CD4-positive, CD25-positive, alpha-beta regulatory T cell (primary cell): ENCODE measurements at regions not wholly inside any gene's neighbourhood (a gene's known extent, or its start where the extent isn't known, plus 50 kb on each side); places are given as distances from the start of the nearest gene placed in this dataset.

Source experiments
- ATAC-seq, 2 donors: fragments of 150-1000 bp; cut with Tn5 transposase; one replicate each; pipeline ENCODE4 v1.10.0; 2021; ENCODE audit warnings: low read depth in 2 of 2, moderate number of reproducible peaks in 2 of 2, moderate library complexity in 1 of 2
- DNase-seq, 3 donors: peaks; one replicate each; pipeline versions ENCODE4 v3.0.0 to v3.0.0-alpha.2; 2012 to 2022; ENCODE audit warnings: mixed read lengths in 1 of 3
- H3K27ac ChIP-seq: one replicate; pipeline ENCODE4 v1.7.0; 2013; ENCODE audit warnings: mild to moderate bottlenecking, low read length; ENCODE audit not compliant: insufficient read depth, poor library complexity, severe bottlenecking
- H3K27me3 ChIP-seq: one replicate; pipeline ENCODE4 v1.7.0; 2013; ENCODE audit warnings: low read length; ENCODE audit not compliant: control insufficient read depth, insufficient read depth
- H3K36me3 ChIP-seq: one replicate; pipeline ENCODE4 v1.7.0; 2013; ENCODE audit warnings: mild to moderate bottlenecking, low read length, moderate library complexity; ENCODE audit not compliant: control insufficient read depth, insufficient read depth
- H3K4me1 ChIP-seq: 2 replicates; pipeline ENCODE4 v1.7.0; 2013; ENCODE audit warnings: mild to moderate bottlenecking, low read length; ENCODE audit not compliant: insufficient read depth, control insufficient read depth, poor library complexity, severe bottlenecking
- H3K4me3 ChIP-seq: one replicate; pipeline ENCODE4 v1.7.0; 2013; ENCODE audit warnings: low read depth, mild to moderate bottlenecking, low read length, moderate library complexity
- H3K9me3 ChIP-seq, 2 experiments: 1 replicate in 1 of 2; 2 replicates in 1 of 2; pipeline ENCODE4 v1.7.0; 2013; ENCODE audit warnings: low read length in 2 of 2, mild to moderate bottlenecking in 1 of 2, moderate library complexity in 1 of 2; ENCODE audit not compliant: control insufficient read depth in 2 of 2
- H3K27ac Mint-ChIP-seq, 3 donors: one replicate each; pipeline ENCODE4 v1.8.0; 2020 to 2022; ENCODE audit warnings: mild to moderate bottlenecking in 3 of 3, mixed read lengths in 3 of 3, moderate library complexity in 2 of 3
- H3K27me3 Mint-ChIP-seq: one replicate; pipeline ENCODE4 v1.8.0; 2022; ENCODE audit warnings: mild to moderate bottlenecking, mixed read lengths
- H3K36me3 Mint-ChIP-seq: one replicate; pipeline ENCODE4 v1.8.0; 2020; ENCODE audit warnings: mixed read lengths
- H3K4me1 Mint-ChIP-seq, 4 donors: one replicate each; pipeline ENCODE4 v1.8.0; 2020 to 2022; ENCODE audit warnings: mixed read lengths in 4 of 4, mild to moderate bottlenecking in 1 of 4
- H3K4me3 Mint-ChIP-seq, 4 donors: one replicate each; pipeline ENCODE4 v1.8.0; 2020 to 2022; ENCODE audit warnings: mild to moderate bottlenecking in 4 of 4, mixed read lengths in 4 of 4, moderate library complexity in 3 of 4
- H3K9me3 Mint-ChIP-seq, 7 donors: one replicate each; pipeline ENCODE4 v1.8.0; 2020 to 2022; ENCODE audit warnings: mixed read lengths in 7 of 7, mild to moderate bottlenecking in 3 of 7, moderate library complexity in 2 of 7

DNA sequence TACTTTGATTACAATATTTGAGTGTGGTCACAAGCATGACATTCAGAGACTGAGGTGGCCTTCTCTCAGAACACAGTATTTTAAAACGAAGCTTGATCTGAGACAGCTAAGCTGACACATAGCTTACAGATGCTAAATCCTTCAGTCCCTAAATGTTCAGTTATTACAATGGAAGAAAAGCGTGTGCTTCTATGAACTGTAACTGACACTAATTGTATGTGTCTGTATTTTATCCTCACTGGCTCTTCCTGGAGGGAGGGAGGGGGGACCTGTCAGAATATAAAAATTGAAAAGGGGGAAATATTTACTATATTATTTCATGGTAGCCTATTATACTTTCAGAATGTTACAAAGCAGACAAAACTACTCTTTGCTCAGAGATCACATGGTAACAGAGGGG, 340.2 kb downstream of the FIGN start:
- Mint-ChIP-seq H3K9me3 (peaks cover 0 to 3% (median under 1%) of the 10 kb centered on the region in 7 donors), H3K4me3 (no peak overlapping the region), H3K27ac (no peak overlapping the region), H3K27me3 (no peaks in the 10 kb centered on the region), H3K4me1 (no peaks in the 10 kb centered on the region), H3K36me3 (no peaks in the 10 kb centered on the region)
- Histone ChIP-seq H3K27me3 (no peaks in the 10 kb centered on the region), H3K4me1 (no peaks in the 10 kb centered on the region), H3K36me3 (no peaks in the 10 kb centered on the region), H3K4me3 (no peak overlapping the region), H3K27ac (no peak overlapping the region), H3K9me3 (no peaks in the 10 kb centered on the region)
- ATAC-seq: no peak
- no peak for DNase-seq

DNA sequence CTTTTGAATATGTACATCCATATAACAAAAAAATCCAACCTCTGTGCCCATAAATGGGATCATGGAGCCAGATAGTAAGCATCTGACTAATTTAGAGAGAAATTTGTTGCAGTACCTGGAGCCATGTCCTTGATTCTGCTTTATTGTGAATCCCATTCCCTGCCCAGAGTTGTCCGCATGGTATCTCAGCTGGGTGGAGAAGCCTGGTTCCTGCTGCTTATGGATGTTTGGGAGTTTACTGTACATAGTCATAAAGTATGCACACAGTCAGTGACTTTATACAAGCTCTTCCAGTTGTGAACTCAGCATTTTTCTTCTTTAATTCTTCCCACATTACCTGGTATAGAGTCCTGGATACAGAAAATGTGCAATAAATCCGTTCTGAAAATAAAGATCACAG, 346.0 kb downstream of the FIGN start:
- Mint-ChIP-seq H3K27me3 (no peaks in the 10 kb centered on the region), H3K4me1 (no peaks in the 10 kb centered on the region), H3K9me3 (peaks cover 2 to 13% (median 4%) of the 10 kb centered on the region in 7 donors), H3K36me3 (no peaks in the 10 kb centered on the region), H3K27ac (no peak overlapping the region), H3K4me3 (no peak overlapping the region)
- DNase-seq (no peak), ATAC-seq (no peak)
- Histone ChIP-seq H3K4me1 (no peaks in the 10 kb centered on the region), H3K9me3 (no peaks in the 10 kb centered on the region), H3K27ac (no peak overlapping the region), H3K4me3 (no peak overlapping the region), H3K27me3 (no peaks in the 10 kb centered on the region), H3K36me3 (no peaks in the 10 kb centered on the region)

GRCh38 chr2:163375472-163375871, 360.3 kb downstream of the FIGN start:
- Histone ChIP-seq H3K4me1 (no peaks in the 10 kb centered on the region), H3K9me3 (peaks cover 0 to 2% of the 10 kb centered on the region in 2 experiments), H3K27ac (no peak overlapping the region), H3K36me3 (no peaks in the 10 kb centered on the region), H3K4me3 (no peak overlapping the region), H3K27me3 (no peaks in the 10 kb centered on the region)
- Mint-ChIP-seq H3K4me3 (no peak overlapping the region), H3K9me3 (peaks cover 2 to 17% (median 5%) of the 10 kb centered on the region in 7 donors), H3K4me1 (no peaks in the 10 kb centered on the region), H3K27ac (no peak overlapping the region), H3K27me3 (no peaks in the 10 kb centered on the region), H3K36me3 (no peaks in the 10 kb centered on the region)
- no peak for ATAC-seq
- no peak for DNase-seq

DNA sequence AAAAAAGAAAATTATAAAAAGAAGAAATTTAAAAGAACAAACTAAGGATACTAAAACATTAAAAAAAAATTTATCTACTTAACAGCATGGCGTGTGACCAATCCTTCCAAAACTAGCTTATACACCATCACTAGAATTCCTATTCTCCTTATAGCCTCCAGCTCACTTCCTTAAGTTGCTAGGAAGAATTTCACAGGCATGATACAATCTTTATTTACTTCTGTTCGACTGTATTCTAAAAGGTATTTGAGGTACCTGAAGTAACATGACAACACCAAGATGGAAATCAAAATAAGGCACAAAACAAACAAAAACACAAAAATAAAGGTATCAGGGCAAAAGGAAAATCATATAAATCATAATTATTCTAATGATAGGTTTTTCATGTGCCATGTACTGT, 360.7 kb downstream of the FIGN start:
- Histone ChIP-seq H3K4me1 (no peaks in the 10 kb centered on the region), H3K27ac (no peak overlapping the region), H3K4me3 (no peak overlapping the region), H3K9me3 (peaks cover 0 to 2% of the 10 kb centered on the region in 2 experiments), H3K36me3 (no peaks in the 10 kb centered on the region), H3K27me3 (no peaks in the 10 kb centered on the region)
- no peak for DNase-seq
- no peaks in the 10 kb centered on the region for H3K36me3 Mint-ChIP-seq
- H3K27me3 Mint-ChIP-seq: no peaks in the 10 kb centered on the region
- ATAC-seq: no peak
- H3K4me3 Mint-ChIP-seq: no peak overlapping the region
- no peak overlapping the region for H3K27ac Mint-ChIP-seq
- no peaks in the 10 kb centered on the region for H3K4me1 Mint-ChIP-seq
- H3K9me3 Mint-ChIP-seq: peaks cover 1 to 18% (median 5%) of the 10 kb centered on the region in 7 donors

DNA sequence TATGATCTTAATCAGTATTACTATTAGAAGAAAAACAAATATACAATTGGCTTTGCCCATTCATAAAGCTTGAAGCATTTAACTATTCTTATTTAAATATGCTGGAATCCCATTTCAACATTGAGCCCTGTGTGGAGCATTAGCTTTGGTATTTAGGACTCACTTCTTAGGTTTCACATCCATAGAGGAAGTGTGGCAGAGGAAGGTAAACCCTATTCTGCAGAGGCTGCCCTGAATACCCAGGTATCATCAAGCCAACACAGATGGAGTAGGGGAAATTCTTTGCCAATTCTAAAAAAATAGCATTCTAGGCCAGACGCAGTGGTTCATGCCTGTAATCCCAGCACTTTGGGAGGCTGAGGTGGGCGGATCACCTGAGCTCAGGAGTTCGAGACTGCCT, 361.5 kb downstream of the FIGN start:
- DNase-seq: no peak
- no peaks in the 10 kb centered on the region for H3K27me3 Mint-ChIP-seq
- Histone ChIP-seq H3K4me1 (no peaks in the 10 kb centered on the region), H3K27me3 (no peaks in the 10 kb centered on the region), H3K27ac (no peak overlapping the region), H3K36me3 (no peaks in the 10 kb centered on the region), H3K4me3 (no peak overlapping the region), H3K9me3 (peaks cover 0 to 2% of the 10 kb centered on the region in 2 experiments)
- H3K4me1 Mint-ChIP-seq: no peaks in the 10 kb centered on the region
- ATAC-seq: no peak
- H3K4me3 Mint-ChIP-seq: no peak overlapping the region
- H3K9me3 Mint-ChIP-seq: peaks cover 1 to 19% (median 5%) of the 10 kb centered on the region in 7 donors
- H3K27ac Mint-ChIP-seq: no peak overlapping the region
- no peaks in the 10 kb centered on the region for H3K36me3 Mint-ChIP-seq

DNA sequence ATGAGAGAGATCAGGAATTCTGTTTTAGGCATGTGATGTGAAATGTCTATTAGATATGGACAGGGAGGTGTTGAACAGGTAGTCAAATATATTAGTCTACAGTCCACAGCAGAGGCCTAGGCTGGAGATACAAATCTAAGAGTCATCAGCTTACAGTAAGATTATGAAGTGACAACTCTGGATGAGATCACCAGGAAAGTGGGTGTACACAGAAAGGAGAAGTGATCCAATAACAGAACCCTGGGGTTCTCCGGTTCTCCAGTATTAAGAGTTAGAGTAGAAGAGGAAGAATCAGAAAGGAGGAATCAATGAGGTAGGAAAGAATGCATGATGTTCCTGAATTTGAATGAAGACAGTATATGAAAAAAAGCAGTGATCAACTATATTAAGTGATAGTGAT, 362.3 kb downstream of the FIGN start:
- H3K27me3 Mint-ChIP-seq: no peaks in the 10 kb centered on the region
- no peak for ATAC-seq
- peaks cover 0 to 2% of the 10 kb centered on the region in 2 experiments for H3K9me3 ChIP-seq
- no peaks in the 10 kb centered on the region for H3K36me3 Mint-ChIP-seq
- no peaks in the 10 kb centered on the region for H3K36me3 ChIP-seq
- peaks cover 0 to 17% (median 5%) of the 10 kb centered on the region in 7 donors for H3K9me3 Mint-ChIP-seq
- no peaks in the 10 kb centered on the region for H3K4me1 Mint-ChIP-seq
- no peak overlapping the region for H3K4me3 ChIP-seq
- no peak overlapping the region for H3K27ac ChIP-seq
- H3K27ac Mint-ChIP-seq: no peak overlapping the region
- no peak overlapping the region for H3K4me3 Mint-ChIP-seq
- no peaks in the 10 kb centered on the region for H3K4me1 ChIP-seq
- DNase-seq: no peak
- H3K27me3 ChIP-seq: no peaks in the 10 kb centered on the region

DNA sequence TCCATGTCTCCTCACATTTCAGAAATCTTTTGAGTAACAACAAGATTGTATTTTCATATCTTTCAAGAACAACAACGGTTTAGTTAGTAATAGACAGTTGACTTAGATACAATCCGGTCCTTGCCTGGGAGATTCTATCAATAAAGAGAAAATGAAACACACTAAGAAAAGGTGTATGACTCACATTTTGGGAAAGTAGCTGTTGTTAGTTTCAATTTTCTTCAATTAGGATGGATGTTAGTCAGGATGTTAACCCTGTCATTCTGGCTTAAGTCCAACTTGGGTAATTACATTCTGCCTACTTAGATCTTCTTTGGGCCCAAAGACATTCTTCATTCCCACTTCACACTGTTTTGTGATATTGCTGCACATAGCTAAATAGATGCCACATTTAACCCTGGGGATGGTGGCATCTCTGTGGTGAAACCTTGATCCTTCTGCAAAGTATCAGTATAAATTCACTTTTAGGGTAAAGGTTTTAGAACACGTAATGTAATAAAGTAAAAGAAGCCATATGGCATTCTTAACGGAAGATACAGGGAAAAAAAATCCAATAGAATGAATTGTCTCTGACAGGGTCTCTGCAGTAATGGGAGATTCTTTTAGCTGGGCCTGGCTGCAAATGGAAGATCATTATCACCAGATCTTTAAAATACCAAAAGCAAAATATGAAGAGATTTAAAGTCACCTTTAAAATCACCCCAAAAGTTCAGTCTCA, 365.5 kb downstream of the FIGN start:
- Histone ChIP-seq H3K9me3 (peaks cover 0 to 2% of the 10 kb centered on the region in 2 experiments), H3K4me1 (no peaks in the 10 kb centered on the region), H3K27me3 (no peaks in the 10 kb centered on the region), H3K4me3 (no peak overlapping the region), H3K27ac (no peak overlapping the region), H3K36me3 (no peaks in the 10 kb centered on the region)
- ATAC-seq (no peak), DNase-seq (no peak)
- Mint-ChIP-seq H3K27ac (no peak overlapping the region), H3K4me3 (no peak overlapping the region), H3K27me3 (no peaks in the 10 kb centered on the region), H3K9me3 (peaks cover 0 to 14% (median 7%) of the 10 kb centered on the region in 7 donors), H3K4me1 (no peaks in the 10 kb centered on the region), H3K36me3 (no peaks in the 10 kb centered on the region)

- DNase-seq: no peak
- Mint-ChIP-seq H3K27me3 (no peaks in the 10 kb centered on the region), H3K27ac (no peak overlapping the region), H3K4me1 (no peaks in the 10 kb centered on the region), H3K9me3 (peaks cover 2 to 20% (median 10%) of the 10 kb centered on the region in 7 donors), H3K4me3 (no peak overlapping the region), H3K36me3 (no peaks in the 10 kb centered on the region)
- H3K27me3 ChIP-seq: no peaks in the 10 kb centered on the region
- peaks cover 0 to 2% of the 10 kb centered on the region in 2 experiments for H3K9me3 ChIP-seq
- ATAC-seq: no peak
- no peak overlapping the region for H3K27ac ChIP-seq
- no peak overlapping the region for H3K4me3 ChIP-seq
- no peaks in the 10 kb centered on the region for H3K36me3 ChIP-seq
- H3K4me1 ChIP-seq: no peaks in the 10 kb centered on the region
Measured at GRCh38 chr2:163369111-163369510, 366.7 kb downstream of the FIGN start.
